ENCODE measurements at regions not wholly inside any gene's neighbourhood (a gene's known extent, or its start where the extent isn't known, plus 50 kb on each side); places are given as distances from the start of the nearest gene placed in this dataset.

DNA sequence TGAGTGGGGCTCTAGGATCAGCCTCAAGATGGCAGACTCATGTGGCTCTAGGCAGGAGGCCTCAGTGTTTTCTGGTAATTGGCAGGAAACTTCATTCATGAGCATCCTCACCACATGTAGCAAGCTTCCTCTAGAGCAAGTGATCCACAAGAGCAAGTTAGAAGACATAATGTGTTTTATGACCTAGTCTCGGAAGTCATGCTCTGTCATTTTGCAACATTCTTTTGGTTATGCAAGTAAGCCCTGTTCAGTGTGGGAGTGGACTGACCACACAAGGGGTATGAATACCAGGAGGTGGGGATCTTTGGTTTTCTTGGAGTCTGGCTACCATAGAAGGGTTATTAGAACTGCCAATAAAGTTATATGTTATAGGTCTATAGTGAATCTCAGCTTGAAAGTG, 66.8 kb upstream of the STK39 start:
- ChIA-PET POLR2A (no interaction called here), CTCF (interaction anchor here (0.6 to 0.9 kb wide), 2 partner anchors 11 to 605 kb away, joined by 3 read pairs; no protein-coding TSS in a partner anchor)
- Histone ChIP-seq H3K4me1 (ENCODE audit: control insufficient read depth, insufficient read depth, low read length) (0 out of 2 replicates have a peak, but pooled peaks cover 3% of the 10 kb centered on the region), H3K36me3 (ENCODE audit: control insufficient read depth in 2 of 2, insufficient read depth in 1 of 2, low read length in 2 of 2) (no peaks in the 10 kb centered on the region), H3K9me3 (ENCODE audit: control insufficient read depth, insufficient read depth, low read depth, low read length) (no peaks in the 10 kb centered on the region), H3K4me3 (ENCODE audit: low read depth, low read length) (no peak overlapping the region), H3K27ac (ENCODE audit: extremely low read depth, low read depth, low read length) (no peak overlapping the region)
- no peak for TF ChIP-seq SALL2 (tag by site-specific recombination; IDR thresholded peaks at IDR 0.05; ENCODE audit: borderline replicate concordance)
- no peak for TF ChIP-seq ZNF10 (tag by site-specific recombination; IDR thresholded peaks at IDR 0.05)
- TF ChIP-seq, protein P1, sequence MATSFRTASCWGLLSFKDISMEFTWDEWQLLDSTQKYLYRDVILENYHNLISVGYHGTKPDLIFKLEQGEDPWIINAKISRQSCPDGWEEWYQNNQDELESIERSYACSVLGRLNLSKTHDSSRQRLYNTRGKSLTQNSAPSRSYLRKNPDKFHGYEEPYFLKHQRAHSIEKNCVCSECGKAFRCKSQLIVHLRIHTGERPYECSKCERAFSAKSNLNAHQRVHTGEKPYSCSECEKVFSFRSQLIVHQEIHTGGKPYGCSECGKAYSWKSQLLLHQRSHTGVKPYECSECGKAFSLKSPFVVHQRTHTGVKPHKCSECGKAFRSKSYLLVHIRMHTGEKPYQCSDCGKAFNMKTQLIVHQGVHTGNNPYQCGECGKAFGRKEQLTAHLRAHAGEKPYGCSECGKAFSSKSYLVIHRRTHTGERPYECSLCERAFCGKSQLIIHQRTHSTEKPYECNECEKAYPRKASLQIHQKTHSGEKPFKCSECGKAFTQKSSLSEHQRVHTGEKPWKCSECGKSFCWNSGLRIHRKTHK (tag by site-specific recombination; IDR thresholded peaks at IDR 0.05): no peak
- no peak for TF ChIP-seq ZNF221 (tag by site-specific recombination; IDR thresholded peaks at IDR 0.05; ENCODE audit: borderline replicate concordance)
- no peak for TF ChIP-seq ZNF184 (tag by site-specific recombination; IDR thresholded peaks at IDR 0.05)
- TF ChIP-seq ZNF2 (tag by site-specific recombination; IDR thresholded peaks at IDR 0.05): no peak
- TF ChIP-seq PRDM1 (tag by site-specific recombination; IDR thresholded peaks at IDR 0.05): no peak
- TF ChIP-seq ZNF704 (tag by site-specific recombination; IDR thresholded peaks at IDR 0.05): no peak
- no peak for TF ChIP-seq SETDB1 (IDR thresholded peaks at IDR 0.05; ENCODE audit: insufficient read length, low read length)
- TF ChIP-seq ZNF23 (tag by site-specific recombination; IDR thresholded peaks at IDR 0.05; ENCODE audit: borderline replicate concordance): no peak

DNA sequence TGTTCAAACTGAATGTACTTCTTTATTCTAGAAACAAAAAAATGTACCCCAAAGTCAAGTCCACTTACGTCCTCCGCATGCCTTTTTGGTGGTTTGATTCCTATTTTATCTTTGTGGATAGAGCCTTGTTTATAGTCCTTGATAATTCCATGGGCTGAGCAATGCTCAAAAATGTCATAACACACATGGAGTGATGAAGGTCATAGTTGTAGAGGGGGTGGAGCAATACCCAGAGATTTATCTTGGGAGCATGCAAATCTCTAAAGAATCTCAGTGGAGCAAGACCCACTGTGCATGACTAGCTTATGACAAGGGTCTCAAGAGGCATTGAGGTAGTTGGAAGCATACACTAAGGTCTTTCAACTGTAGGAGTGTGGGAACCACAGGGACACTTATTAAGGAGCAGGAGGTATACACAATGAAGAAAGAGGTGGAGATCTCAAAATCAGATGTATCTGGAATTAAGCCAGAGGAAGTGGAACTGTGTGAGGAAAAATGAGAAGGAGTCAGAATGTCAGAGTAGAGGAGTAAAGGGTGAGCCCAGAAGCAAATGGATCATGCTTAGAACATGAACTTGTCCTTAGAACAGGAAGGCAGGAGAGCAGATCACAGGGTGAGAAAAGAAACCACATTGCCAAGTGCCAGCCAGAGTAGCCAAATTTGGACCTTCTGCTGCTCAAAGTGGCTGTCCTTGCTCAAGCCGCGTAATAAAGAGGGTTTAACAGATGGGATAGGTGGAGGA, 68.1 kb upstream of the STK39 start:
- 0 out of 2 replicates have a peak, but pooled peaks cover 3% of the 10 kb centered on the region for H3K4me1 ChIP-seq (ENCODE audit: control insufficient read depth, insufficient read depth, low read length)

DNA sequence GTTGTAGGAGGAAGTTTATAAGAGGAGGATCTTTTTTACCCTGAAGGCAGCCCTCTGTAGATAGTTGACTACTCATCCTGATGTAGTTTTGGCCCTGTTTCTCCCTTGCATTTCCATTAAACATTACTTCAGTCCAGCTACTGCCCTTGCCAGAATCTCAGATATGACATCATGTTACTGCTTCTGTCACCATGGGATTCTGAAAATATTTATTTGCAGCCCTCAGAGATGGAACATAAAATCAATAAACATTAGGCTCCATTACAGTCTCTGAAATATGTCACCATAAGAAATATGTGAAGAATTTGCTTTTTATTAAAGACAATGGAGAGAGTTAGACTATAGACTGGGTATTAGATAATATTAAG, 68.7 kb upstream of the STK39 start:
- CTCF ChIA-PET: no interaction called here
- H3K27ac ChIP-seq (ENCODE audit: extremely low read depth, low read depth, low read length): no peak overlapping the region
- POLR2A ChIA-PET: no interaction called here
- TF ChIP-seq ELK4 (IDR thresholded peaks at IDR 0.05; ENCODE audit: borderline replicate concordance, low read depth, low read length) (no peak), ZNF791 (tag by site-specific recombination; IDR thresholded peaks at IDR 0.05) (no peak), GLI4 (tag by site-specific recombination; IDR thresholded peaks at IDR 0.05) (no peak), ZNF138 (tag by site-specific recombination; IDR thresholded peaks at IDR 0.05; ENCODE audit: borderline replicate concordance) (no peak), BCL11A (tag by site-specific recombination; IDR thresholded peaks at IDR 0.05; ENCODE audit: low read depth) (no peak), ZNF18 (tag by site-specific recombination; IDR thresholded peaks at IDR 0.05) (no peak), RBAK (tag by site-specific recombination; IDR thresholded peaks at IDR 0.05) (no peak), SCRT2 (tag by site-specific recombination; IDR thresholded peaks at IDR 0.05) (no peak), ZNF292 (tag by site-specific recombination; IDR thresholded peaks at IDR 0.05; ENCODE audit: borderline replicate concordance, low read depth) (no peak), ZFP3 (tag by site-specific recombination; IDR thresholded peaks at IDR 0.05; ENCODE audit: low read depth) (no peak), ZBTB48 (tag by site-specific recombination; IDR thresholded peaks at IDR 0.05) (no peak), ZNF558 (tag by site-specific recombination; IDR thresholded peaks at IDR 0.05) (no peak)
- TF ChIP-seq, protein P2, sequence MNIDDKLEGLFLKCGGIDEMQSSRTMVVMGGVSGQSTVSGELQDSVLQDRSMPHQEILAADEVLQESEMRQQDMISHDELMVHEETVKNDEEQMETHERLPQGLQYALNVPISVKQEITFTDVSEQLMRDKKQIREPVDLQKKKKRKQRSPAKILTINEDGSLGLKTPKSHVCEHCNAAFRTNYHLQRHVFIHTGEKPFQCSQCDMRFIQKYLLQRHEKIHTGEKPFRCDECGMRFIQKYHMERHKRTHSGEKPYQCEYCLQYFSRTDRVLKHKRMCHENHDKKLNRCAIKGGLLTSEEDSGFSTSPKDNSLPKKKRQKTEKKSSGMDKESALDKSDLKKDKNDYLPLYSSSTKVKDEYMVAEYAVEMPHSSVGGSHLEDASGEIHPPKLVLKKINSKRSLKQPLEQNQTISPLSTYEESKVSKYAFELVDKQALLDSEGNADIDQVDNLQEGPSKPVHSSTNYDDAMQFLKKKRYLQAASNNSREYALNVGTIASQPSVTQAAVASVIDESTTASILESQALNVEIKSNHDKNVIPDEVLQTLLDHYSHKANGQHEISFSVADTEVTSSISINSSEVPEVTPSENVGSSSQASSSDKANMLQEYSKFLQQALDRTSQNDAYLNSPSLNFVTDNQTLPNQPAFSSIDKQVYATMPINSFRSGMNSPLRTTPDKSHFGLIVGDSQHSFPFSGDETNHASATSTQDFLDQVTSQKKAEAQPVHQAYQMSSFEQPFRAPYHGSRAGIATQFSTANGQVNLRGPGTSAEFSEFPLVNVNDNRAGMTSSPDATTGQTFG (tag by site-specific recombination; IDR thresholded peaks at IDR 0.05; ENCODE audit: borderline replicate concordance): no peak

More for the DNA sequence above, 68.1 kb upstream of the STK39 start:
- CTCF ChIA-PET: no interaction called here
- H3K27ac ChIP-seq (ENCODE audit: extremely low read depth, low read depth, low read length): no peak overlapping the region
- POLR2A ChIA-PET: no interaction called here
- H3K9me3 ChIP-seq (ENCODE audit: control insufficient read depth, insufficient read depth, low read depth, low read length): no peaks in the 10 kb centered on the region
- no peak for TF ChIP-seq ZNF544 (tag by site-specific recombination; IDR thresholded peaks at IDR 0.05)
- no peak for TF ChIP-seq SP2 (tag by site-specific recombination; IDR thresholded peaks at IDR 0.05)
- TF ChIP-seq ZNF610 (tag by site-specific recombination; IDR thresholded peaks at IDR 0.05; ENCODE audit: borderline replicate concordance): no peak
- TF ChIP-seq GLI4 (tag by site-specific recombination; IDR thresholded peaks at IDR 0.05): no peak
- TF ChIP-seq SP3 (tag by site-specific recombination; IDR thresholded peaks at IDR 0.05): no peak
- no peak overlapping the region for H3K4me3 ChIP-seq (ENCODE audit: low read depth, low read length)
- H3K36me3 ChIP-seq (ENCODE audit: control insufficient read depth in 2 of 2, insufficient read depth in 1 of 2, low read length in 2 of 2): no peaks in the 10 kb centered on the region

More for the DNA sequence above, 68.7 kb upstream of the STK39 start:
- Histone ChIP-seq H3K4me3 (ENCODE audit: low read depth, low read length) (no peak overlapping the region), H3K4me1 (ENCODE audit: control insufficient read depth, insufficient read depth, low read length) (0 out of 2 replicates have a peak, but pooled peaks cover 3% of the 10 kb centered on the region), H3K9me3 (ENCODE audit: control insufficient read depth, insufficient read depth, low read depth, low read length) (no peaks in the 10 kb centered on the region), H3K36me3 (ENCODE audit: control insufficient read depth in 2 of 2, insufficient read depth in 1 of 2, low read length in 2 of 2) (no peaks in the 10 kb centered on the region)

Data from HEK293 (cell line).